Uterus (tissue), 2 donors: ENCODE measurements at regions not wholly inside any gene's neighbourhood (a gene's known extent, or its start where the extent isn't known, plus 50 kb on each side); places are given as distances from the start of the nearest gene placed in this dataset.

ENCODE experiments used
- POLR2A ChIP-seq, 2 donors: fragments of 450-650 bp; IDR thresholded peaks; one replicate each; pipeline ENCODE4 v1.6.1; 2016; ENCODE audit warnings: antibody characterized with exemption in 2 of 2, mild to moderate bottlenecking in 1 of 2, moderate library complexity in 1 of 2
- TF ChIP-seq, protein P1 (sequence below), 4 experiments: fragments of 200-600 bp in 2 of 4; fragments of 450-650 bp in 2 of 4; sonication (generic) in 2 of 4; IDR thresholded peaks; one replicate each; pipeline ENCODE4 v1.5.1; 2016 to 2019; ENCODE audit warnings: antibody characterized with exemption in 4 of 4, mild to moderate bottlenecking in 2 of 4, moderate library complexity in 1 of 4

DNA sequence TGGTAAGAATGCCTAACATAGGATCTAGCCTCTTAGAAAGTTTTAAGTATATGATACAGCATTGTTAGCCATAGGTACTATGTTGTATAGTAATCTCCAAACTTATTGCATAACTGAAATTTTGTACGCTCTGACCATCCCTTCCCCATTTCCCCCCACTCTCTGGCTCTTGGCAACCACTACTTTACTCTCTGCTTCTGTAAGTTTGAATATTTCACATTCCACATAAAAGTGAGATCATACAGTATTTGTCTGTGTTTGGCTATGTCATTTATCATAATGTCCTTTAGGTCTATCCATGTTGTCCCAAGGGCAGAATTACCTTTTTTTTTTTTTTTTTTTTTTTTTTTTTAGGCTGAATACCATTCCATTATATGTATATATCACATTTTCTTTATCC lies 396.9 kb downstream of the DLEU7 start:
- TF ChIP-seq, protein P1, sequence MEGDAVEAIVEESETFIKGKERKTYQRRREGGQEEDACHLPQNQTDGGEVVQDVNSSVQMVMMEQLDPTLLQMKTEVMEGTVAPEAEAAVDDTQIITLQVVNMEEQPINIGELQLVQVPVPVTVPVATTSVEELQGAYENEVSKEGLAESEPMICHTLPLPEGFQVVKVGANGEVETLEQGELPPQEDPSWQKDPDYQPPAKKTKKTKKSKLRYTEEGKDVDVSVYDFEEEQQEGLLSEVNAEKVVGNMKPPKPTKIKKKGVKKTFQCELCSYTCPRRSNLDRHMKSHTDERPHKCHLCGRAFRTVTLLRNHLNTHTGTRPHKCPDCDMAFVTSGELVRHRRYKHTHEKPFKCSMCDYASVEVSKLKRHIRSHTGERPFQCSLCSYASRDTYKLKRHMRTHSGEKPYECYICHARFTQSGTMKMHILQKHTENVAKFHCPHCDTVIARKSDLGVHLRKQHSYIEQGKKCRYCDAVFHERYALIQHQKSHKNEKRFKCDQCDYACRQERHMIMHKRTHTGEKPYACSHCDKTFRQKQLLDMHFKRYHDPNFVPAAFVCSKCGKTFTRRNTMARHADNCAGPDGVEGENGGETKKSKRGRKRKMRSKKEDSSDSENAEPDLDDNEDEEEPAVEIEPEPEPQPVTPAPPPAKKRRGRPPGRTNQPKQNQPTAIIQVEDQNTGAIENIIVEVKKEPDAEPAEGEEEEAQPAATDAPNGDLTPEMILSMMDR (IDR thresholded peaks at IDR 0.05) = no peak
- TF ChIP-seq POLR2A (IDR thresholded peaks at IDR 0.05) = no peak
